Stimulated activated CD8-positive, alpha-beta memory T cell treated with anti-CD3 and anti-CD28 coated beads, Interleukin-7, amount 100 ng/mL, for 1 hour (primary cell): ENCODE measurements at regions not wholly inside any gene's neighbourhood (a gene's known extent, or its start where the extent isn't known, plus 50 kb on each side); places are given as distances from the start of the nearest gene placed in this dataset.

ENCODE experiments used
- DNase-seq, 2 donors: peaks; one replicate each; pipeline ENCODE4 v3.0.0-alpha.2; 2020; ENCODE audit warnings: low read depth in 2 of 2

DNA sequence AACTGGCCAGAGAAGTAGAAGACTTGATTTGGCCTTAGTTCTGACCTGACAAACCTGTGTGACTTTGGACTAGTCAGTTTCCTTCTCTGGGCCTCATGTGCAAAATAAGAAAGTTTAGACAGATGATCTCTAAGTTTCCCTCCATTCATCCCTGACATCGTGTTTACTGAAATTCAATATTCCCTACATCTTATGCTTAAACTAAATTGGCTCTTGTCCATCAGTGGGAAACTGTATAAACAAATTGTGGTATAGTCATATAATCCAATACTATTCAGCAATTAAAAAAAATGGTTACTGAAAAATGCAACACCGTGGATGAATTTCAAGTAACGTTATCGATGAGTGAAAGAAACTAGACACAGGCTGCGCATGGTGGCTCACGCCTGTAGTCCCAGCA is 64.4 kb upstream of the HRH1 start:
- no peak for DNase-seq

DNA sequence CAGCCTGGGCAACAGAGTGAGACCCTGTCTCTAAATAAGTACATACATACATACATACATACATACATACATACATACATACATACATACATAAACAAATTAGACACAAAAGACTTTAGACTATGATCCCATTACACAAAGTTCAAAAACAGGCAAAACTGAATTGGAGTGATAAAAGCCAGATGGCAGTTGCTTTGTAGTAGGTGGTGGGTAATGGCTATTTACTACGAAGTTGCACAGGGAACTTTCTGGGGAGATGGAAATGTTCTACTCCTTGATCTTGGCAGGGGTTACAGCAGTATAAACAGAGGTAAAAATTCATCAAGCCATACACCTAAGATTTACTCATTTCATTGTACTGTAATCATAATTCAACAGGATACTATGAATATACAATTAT is 63.7 kb upstream of the HRH1 start:
- no peak for DNase-seq

DNA sequence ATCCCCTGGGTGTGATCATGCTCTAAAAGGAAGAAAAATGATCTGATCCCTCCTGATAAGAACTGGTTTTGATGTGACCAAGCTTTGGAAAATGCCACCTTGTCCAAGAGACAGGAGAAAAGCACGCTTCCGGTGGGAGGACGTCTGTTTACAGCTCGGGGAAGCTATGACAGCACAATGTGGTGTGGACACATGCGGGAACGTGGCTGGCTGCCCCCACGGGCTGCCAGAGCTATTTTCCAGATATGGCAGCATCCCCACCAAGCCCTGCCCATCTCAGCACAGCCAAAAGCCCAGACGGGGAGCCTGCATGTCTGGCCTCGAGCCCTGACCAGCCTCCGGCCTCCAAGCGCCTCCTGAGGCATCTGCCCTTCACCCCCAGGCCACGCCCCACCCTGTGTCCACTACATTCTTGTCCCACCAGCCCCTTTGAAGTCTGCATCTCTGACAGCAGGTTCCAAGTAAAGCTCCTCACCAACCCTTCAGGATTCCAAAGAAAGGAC is 63.2 kb upstream of the HRH1 start:
- DNase-seq = no peak

DNA sequence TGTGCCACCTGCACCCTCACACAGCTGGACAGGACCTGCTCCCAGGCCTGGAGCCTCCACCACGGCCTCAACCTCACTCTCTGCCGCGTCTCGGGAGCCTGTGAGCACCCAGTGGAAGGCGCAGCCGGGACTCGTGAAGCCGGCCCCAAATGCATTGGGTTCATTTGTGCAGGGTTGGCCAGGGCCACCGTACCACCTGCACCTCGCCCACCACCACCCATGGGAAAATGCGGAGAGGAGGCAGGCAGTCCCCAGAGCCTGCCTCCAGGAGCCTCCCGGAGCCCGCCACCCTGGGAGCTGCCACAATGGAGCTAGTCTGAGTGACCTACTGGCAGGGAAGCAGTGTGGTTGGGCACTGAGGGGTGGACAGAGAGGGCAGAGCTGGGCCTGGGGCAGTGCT is 62.5 kb upstream of the HRH1 start:
- no peak for DNase-seq

DNA sequence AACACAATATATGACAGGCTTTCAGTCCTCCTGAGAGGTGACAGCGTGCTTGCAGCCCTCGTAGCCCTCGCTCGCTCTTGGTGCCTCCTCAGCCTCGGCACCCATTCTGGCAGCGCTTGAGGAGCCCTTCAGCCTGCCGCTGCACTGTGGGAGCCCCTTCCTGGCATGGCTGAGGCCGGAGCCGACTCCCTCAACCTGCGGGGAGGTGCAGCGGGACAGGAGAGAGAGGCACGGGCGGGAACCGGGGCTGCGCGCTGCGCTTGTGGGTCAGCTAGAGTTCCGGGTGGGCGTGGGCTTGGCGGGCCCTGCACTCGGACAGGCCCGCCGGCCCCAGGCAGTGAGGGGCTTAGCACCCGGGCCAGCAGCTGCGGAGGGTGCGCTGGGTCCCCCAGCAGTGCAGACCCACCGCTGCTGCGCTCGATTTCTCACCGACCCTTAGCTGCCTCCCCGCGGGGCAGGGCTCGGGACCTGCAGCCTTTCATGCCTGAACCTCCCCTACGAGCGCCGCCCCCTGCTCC is 60.4 kb upstream of the HRH1 start:
- no peak for DNase-seq

DNA sequence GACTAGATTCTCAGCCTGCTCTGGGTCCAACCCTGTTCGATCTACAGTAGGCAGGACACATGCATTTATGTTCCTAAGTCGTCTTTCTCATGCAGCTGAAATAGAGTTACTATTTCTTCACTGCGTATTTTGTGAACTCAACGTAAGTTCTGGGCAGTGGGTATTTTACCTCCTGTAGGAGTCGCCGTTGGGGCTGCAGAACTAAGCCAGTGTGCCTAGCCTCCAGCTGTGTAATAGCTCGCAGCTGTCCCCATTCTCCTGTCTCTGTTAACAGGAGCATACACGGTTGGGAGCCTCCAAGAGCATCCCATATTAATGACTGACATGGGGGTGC is 58.4 kb upstream of the HRH1 start:
- no peak for DNase-seq

DNA sequence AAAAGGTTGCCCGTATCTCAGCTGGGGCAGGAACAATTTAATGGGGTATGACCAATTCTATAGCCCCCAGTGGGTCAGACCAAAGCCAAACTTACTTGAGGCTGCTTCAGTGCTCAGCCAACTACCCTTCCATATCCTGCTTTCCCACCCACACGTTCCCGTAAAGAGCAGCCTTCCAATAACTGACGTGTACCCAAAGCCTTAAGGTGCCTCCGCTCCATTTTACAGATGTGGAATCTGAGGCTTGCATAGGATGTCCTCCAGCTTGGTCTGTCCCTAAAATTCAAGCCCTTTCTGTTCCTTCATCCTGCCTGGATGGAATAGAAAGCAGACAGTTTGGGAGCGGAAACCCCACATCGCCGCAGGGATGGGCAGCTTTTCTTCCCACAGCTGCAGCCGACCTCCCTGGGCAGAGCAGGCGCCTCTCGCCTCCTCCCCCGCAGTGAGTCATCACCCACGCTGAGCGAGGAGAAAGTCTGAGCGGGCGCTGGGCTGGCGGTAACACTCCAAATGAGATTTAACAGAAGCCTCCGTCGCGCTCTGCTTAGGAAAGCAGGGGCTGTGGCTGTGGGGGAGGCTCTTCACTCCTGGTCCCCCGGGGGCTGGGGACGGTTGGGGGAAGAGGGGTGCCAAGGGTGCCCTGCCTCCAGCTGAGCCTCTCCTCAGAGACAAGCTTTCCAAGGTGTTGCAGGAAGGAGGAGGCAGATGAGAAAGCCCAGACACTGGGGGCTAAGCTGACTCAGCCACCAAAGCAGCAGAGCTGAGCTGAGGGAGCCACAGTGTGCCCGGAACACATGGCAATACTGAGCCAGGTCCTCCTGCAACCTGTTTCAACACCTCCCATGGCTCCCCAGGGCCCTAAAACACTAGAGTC is 57.8 kb upstream of the HRH1 start:
- peak in 1 of 2 donors; percentile 15 for DNase-seq

DNA sequence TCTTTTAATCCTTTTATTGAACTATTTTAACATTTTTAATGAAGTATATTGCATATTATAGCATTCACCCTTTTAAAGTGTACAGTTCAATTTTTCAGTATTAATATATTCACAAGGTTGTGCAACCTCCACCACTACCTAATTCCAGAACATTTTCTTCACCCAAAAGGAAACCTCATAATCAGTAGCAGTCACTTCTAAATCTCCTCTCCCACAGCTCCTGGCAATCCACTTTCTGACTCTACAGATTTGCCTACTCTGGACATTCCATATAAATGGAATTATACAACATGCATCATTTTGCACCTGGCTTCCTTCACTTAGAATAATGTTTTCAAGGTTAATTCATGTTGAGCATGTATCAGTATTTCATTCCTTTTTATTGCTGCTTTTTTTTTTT is 55.0 kb upstream of the HRH1 start:
- no peak for DNase-seq
